Astrocyte (in vitro differentiated cells and primary cell): ENCODE measurements at regions not wholly inside any gene's neighbourhood (a gene's known extent, or its start where the extent isn't known, plus 50 kb on each side); places are given as distances from the start of the nearest gene placed in this dataset.

Experiments
- EZH2 ChIP-seq: IDR thresholded peaks from 2 replicates; pipeline ENCODE4 v1.6.1; 2012; ENCODE audit warnings: mild to moderate bottlenecking, low read length, inconsistent platforms; ENCODE audit not compliant: insufficient read depth
- TF ChIP-seq, protein P1 (sequence below): IDR thresholded peaks from 2 replicates; pipeline ENCODE4 v1.5.1; 2011; ENCODE audit warnings: low read depth, mild to moderate bottlenecking, inconsistent platforms, low read length, moderate library complexity; ENCODE audit not compliant: insufficient read depth

DNA sequence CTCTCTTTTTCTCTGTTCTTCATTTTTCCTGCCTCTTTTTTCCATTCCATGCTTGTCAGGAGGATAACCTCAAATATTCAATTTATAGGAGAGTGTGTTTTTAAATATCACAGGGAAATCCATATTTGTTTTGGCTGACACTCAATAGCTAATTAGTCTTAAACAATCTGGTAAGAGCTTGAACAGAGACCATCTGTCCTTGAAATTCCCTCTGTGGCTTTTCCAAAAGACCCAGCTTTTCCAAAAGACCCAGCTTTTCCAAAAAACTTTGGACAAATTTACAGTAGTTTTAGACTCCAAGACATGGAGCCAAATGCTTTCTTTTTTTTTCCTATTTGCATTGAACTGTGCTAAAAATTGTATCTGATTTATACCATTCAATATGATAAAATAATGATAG, 127.4 kb upstream of the FAM83B start:
- TF ChIP-seq, protein P1, sequence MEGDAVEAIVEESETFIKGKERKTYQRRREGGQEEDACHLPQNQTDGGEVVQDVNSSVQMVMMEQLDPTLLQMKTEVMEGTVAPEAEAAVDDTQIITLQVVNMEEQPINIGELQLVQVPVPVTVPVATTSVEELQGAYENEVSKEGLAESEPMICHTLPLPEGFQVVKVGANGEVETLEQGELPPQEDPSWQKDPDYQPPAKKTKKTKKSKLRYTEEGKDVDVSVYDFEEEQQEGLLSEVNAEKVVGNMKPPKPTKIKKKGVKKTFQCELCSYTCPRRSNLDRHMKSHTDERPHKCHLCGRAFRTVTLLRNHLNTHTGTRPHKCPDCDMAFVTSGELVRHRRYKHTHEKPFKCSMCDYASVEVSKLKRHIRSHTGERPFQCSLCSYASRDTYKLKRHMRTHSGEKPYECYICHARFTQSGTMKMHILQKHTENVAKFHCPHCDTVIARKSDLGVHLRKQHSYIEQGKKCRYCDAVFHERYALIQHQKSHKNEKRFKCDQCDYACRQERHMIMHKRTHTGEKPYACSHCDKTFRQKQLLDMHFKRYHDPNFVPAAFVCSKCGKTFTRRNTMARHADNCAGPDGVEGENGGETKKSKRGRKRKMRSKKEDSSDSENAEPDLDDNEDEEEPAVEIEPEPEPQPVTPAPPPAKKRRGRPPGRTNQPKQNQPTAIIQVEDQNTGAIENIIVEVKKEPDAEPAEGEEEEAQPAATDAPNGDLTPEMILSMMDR, result no peak
- TF ChIP-seq EZH2, result no peak
